Stimulated activated naive CD8-positive, alpha-beta T cell treated with anti-CD3 and anti-CD28 coated beads, Interleukin-15, amount 100 ng/mL, for 72 hours (primary cell): ENCODE measurements at regions not wholly inside any gene's neighbourhood (a gene's known extent, or its start where the extent isn't known, plus 50 kb on each side); places are given as distances from the start of the nearest gene placed in this dataset.
A peak's percentile ranks its signal among the peaks of the same experiment; 100 is the strongest.

Experiments used
- ATAC-seq: fragments of 150-1000 bp; cut with Tn5 transposase; 2 replicates; pipeline ENCODE4 v1.10.0; 2021; ENCODE audit warnings: mild to moderate bottlenecking, moderate library complexity
- DNase-seq, 2 donors: peaks; one replicate each; pipeline ENCODE4 v3.0.0; 2021 to 2022
- H3K27ac Mint-ChIP-seq, 2 donors: one replicate each; pipeline ENCODE4 v1.8.0; 2022; ENCODE audit warnings: mild to moderate bottlenecking in 2 of 2, mixed read lengths in 2 of 2, moderate library complexity in 2 of 2
- H3K27me3 Mint-ChIP-seq: one replicate; pipeline ENCODE4 v1.8.0; 2022; ENCODE audit warnings: mixed read lengths
- H3K4me1 Mint-ChIP-seq: one replicate; pipeline ENCODE4 v1.8.0; 2022; ENCODE audit warnings: mild to moderate bottlenecking, mixed read lengths
- H3K4me3 Mint-ChIP-seq, 2 donors: one replicate each; pipeline ENCODE4 v1.8.0; 2022; ENCODE audit warnings: mild to moderate bottlenecking in 2 of 2, mixed read lengths in 2 of 2, moderate library complexity in 1 of 2
- H3K9me3 Mint-ChIP-seq, 2 donors: one replicate each; pipeline ENCODE4 v1.8.0; 2022; ENCODE audit warnings: mixed read lengths in 2 of 2

DNA sequence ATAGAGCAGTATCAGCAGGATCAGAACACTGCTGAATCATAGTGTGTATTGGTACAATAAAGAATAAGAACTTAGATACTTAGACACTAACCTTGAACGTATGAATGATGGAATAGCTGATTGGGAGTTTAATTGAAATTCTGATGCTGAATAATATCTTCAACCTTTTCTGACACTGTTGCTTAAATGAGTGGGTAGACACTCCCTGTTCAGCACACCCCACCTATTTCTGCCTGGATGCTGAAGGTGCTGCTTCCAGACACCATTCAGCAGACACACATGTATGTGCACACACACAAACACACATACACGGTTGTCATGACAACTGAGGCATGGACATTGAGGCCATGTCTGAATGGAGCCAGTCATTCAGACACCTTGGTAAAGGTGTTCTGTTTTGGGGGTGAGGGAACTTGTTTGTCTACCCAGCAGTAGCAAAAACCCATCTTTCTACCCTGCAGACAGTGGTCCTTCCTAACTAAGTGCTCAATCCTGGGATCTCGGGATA, 54.3 kb downstream of the TMEM215 start:
- H3K4me1 Mint-ChIP-seq: no peaks in the 10 kb centered on the region
- DNase-seq (no peak), ATAC-seq (no peak)
- H3K27ac Mint-ChIP-seq: no peak overlapping the region
- peaks cover 6% of the 10 kb centered on the region for H3K27me3 Mint-ChIP-seq
- no peak overlapping the region for H3K4me3 Mint-ChIP-seq
- H3K9me3 Mint-ChIP-seq: no peaks in the 10 kb centered on the region

DNA sequence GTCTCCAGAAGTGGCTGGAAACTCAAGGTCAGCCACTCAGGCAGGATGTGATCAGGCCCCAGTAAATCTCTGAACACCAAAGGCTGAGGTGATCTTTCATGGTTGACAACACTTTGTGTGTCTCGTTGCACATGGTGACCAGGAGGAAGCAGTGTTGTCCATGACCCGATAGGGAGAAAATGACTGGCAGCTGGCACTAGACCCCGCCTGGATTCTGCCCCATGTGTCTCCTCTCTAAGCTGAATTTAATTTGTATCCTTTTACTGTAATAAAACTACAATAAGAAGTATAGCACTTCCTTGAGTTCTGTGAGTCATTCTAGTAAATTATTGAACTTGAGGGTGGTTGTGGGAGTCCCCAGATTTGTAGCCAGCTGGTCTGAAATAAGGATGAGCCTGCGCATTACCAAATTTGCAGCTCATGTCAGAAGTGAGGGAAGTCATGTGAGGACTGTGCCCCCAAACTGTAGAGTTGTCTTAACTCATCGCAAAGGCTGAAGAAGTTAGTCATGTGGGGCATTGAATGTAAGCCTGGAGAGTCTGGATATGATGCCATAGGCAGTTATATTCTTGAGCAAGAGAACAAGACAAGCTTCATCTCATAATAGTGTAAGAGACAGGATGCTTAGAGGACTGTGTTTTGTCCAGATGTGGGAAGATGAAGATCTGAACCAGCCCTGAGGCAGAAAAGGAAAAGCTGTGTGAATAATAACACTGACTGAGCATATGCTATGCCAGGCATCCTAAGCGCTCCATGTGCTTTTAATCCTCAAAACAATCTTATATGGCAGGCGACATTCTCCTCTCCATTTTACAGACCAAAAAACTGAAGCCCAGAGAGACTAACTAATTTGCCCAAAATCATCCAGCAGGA, 55.9 kb downstream of the TMEM215 start:
- Mint-ChIP-seq H3K27me3 (peaks cover 17% of the 10 kb centered on the region), H3K4me3 (no peak overlapping the region), H3K27ac (no peak overlapping the region), H3K4me1 (no peaks in the 10 kb centered on the region), H3K9me3 (no peaks in the 10 kb centered on the region)
- DNase-seq (no peak), ATAC-seq (no peak)

DNA sequence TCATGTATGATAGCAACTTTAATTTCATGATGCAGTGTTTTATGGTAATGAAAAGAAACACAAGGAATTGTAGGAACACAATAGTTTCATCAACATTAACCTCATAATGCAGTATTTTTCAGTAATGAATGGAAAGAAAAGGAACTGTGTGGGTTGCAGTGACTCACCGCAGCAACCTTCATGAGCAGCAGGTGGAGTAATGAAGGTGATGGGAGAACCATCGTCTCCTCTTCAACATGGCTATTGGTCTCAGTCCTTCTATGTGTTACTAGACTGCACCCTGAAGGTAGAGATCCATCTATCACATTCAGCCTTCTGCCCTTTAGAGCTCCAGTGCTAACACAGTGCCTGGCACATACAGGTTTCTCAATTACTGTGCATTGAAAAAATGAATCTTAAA, 58.0 kb downstream of the TMEM215 start:
- Mint-ChIP-seq H3K4me1 (no peaks in the 10 kb centered on the region), H3K27me3 (peaks cover 20% of the 10 kb centered on the region)
- no peak for DNase-seq

DNA sequence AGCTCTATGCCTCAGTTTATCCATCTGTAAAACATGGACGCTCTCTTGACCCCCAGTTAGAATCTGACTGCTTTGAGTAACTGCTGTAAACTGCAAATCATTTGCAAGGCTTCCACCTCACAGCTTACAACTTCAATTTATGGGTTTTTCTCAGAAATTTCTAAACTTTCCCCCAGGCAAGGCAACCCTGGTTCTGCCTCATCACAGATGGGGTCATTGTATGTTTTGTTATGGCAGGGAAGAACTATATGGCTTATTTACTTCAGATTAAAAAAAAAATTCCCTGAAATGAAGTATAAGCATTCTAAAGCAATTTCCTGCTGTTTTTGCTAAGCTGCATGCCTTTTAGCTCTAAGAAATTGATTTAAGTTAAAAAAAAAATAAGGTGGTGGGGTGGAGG, 60.0 kb downstream of the TMEM215 start:
- DNase-seq: no peak
- no peak overlapping the region for H3K27ac Mint-ChIP-seq
- no peaks in the 10 kb centered on the region for H3K4me1 Mint-ChIP-seq
- peaks cover 11 to 12% of the 10 kb centered on the region in 2 donors for H3K9me3 Mint-ChIP-seq
- H3K4me3 Mint-ChIP-seq: no peak overlapping the region
- peaks cover 25% of the 10 kb centered on the region for H3K27me3 Mint-ChIP-seq
- ATAC-seq: no peak

More for the DNA sequence above, 58.0 kb downstream of the TMEM215 start:
- no peak overlapping the region for H3K27ac Mint-ChIP-seq
- peaks cover 9 to 11% of the 10 kb centered on the region in 2 donors for H3K9me3 Mint-ChIP-seq
- ATAC-seq: no peak
- H3K4me3 Mint-ChIP-seq: no peak overlapping the region

DNA sequence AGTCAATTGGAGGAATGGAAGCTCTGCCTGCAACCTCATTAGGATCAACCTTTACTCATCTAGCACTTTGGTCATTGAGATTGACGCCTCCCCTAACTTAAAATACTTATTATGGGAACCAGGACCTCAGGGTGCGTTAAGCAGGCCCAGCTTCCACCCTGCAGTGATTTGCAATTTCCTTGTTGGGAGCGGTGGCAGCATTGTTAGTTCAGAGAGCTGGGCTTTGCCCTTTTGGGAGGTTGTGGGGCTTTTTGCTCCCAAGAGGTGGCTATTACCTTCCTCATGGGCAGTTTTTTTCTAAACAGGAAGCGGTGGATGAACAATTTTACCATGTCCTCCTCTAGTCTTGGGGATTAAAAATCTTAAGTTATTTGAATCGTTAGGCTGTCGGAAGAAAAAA, 60.9 kb downstream of the TMEM215 start:
- no peak for DNase-seq
- Mint-ChIP-seq H3K27me3 (peaks cover 32% of the 10 kb centered on the region), H3K4me3 (no peak overlapping the region)

DNA sequence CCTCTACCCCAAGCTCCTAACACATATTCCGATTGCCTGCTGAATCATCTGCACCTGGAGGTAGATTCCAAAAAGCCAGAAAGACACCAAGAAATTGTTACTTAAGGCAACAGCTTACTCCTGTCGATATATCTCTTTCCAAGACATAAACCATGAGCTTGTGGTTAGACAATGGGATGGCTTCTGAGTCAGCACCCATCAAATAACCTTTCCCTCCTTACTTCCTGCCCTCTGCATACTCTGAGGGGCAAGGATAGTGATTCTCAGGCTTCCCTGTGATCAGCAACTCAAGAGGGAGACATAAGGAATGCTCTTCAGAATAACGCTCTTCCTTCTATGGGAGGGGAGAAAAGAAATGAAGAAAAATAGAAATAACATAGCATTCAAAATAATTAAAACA, 70.9 kb downstream of the TMEM215 start:
- Mint-ChIP-seq H3K4me1 (no peaks in the 10 kb centered on the region), H3K27ac (no peak overlapping the region), H3K9me3 (no peaks in the 10 kb centered on the region), H3K27me3 (peaks cover 5% of the 10 kb centered on the region), H3K4me3 (no peak overlapping the region)
- no peak for ATAC-seq
- no peak for DNase-seq

More for the DNA sequence above, 60.9 kb downstream of the TMEM215 start:
- no peak for ATAC-seq
- Mint-ChIP-seq H3K4me1 (no peaks in the 10 kb centered on the region), H3K27ac (no peak overlapping the region), H3K9me3 (peaks cover 11 to 12% of the 10 kb centered on the region in 2 donors)

DNA sequence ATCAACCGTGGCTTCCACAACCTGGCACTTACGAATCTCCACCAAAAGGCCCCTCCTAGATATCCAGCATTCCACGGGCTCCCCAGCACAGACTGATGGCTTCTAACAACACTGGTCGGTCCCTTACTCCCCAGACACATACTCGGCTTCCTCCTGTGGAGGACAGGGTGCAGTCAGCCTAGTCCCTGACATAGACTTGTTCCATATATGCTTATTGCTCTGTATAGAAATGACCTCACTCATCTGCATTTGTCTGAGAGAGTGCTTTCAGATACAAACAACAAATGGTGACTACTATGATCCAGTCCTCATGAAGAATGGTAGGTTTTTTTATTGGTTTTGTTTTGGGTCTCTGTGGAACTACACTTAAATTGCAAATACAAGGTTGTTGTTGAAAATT, 72.4 kb downstream of the TMEM215 start:
- Mint-ChIP-seq H3K9me3 (no peaks in the 10 kb centered on the region), H3K4me1 (no peaks in the 10 kb centered on the region), H3K27ac (no peak overlapping the region), H3K27me3 (no peaks in the 10 kb centered on the region), H3K4me3 (no peak overlapping the region)
- no peak for DNase-seq
- ATAC-seq: no peak

DNA sequence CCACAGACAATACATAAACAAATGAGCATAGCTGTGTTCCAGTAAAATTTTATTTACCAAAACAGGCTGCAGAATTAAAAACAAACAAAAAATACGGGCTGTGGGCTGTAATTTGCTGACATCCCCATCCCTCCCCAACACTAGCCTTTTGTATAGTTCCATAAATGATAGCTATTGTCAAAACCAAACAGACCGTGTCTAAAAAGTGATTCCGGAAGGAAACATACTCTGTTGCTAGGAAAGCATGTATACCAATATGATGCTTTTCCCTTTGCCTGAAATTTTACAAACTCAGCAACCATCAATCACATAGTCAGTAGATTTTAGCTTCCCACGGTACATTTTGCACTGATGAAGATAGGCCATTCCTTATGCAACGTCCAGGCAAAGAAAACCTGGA, 80.0 kb downstream of the TMEM215 start:
- Mint-ChIP-seq H3K27ac (no peak overlapping the region), H3K27me3 (no peaks in the 10 kb centered on the region), H3K4me1 (peaks cover 5% of the 10 kb centered on the region), H3K9me3 (no peaks in the 10 kb centered on the region), H3K4me3 (no peak overlapping the region)
- DNase-seq: no peak
- ATAC-seq: no peak

DNA sequence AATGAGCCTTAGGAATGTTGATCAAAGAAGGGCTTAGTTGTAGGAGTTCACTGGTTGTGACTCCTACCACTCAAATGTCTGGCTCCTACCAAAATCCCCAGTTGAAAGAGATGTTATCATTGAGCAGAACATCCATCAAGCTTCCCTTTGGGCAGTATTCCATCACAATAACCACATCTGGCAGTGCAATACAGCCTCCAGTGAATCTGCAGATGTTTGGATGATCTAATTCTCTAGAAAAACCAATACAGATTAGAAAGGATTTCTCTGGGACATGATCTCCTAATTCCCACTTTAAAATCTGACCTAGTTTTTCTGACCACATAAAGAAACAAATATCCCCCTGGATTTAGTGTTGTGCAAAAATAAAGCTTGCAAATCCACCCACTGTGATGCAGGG, 81.6 kb downstream of the TMEM215 start:
- Mint-ChIP-seq H3K27ac (no peak overlapping the region), H3K4me3 (no peak overlapping the region), H3K9me3 (no peaks in the 10 kb centered on the region), H3K27me3 (no peaks in the 10 kb centered on the region), H3K4me1 (peaks cover 5% of the 10 kb centered on the region)
- ATAC-seq (no peak), DNase-seq (no peak)

DNA sequence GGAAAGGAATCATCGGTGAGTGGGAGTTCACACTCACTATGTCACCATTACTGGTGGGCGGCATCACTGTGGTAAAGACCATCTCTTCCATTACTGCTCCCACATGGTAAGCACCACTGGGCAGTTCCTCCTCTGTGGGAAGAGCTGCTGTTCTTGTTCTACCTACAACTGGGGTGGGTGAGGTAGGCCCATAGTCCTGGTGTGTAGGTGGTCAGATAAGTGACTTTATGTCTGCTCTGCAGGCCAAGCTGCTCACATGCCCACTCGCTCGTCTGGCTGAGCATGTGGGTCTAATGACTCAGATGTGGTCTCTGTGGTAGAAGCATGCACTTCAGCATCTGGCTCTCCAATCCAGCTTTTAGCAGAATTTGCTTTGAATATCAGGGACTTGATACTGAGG, 82.9 kb downstream of the TMEM215 start:
- no peaks in the 10 kb centered on the region for H3K9me3 Mint-ChIP-seq
- H3K27ac Mint-ChIP-seq: no peak overlapping the region
- DNase-seq (no peak), ATAC-seq (peak; percentile 66)
- peaks cover 5% of the 10 kb centered on the region for H3K4me1 Mint-ChIP-seq
- no peaks in the 10 kb centered on the region for H3K27me3 Mint-ChIP-seq
- H3K4me3 Mint-ChIP-seq: no peak overlapping the region

DNA sequence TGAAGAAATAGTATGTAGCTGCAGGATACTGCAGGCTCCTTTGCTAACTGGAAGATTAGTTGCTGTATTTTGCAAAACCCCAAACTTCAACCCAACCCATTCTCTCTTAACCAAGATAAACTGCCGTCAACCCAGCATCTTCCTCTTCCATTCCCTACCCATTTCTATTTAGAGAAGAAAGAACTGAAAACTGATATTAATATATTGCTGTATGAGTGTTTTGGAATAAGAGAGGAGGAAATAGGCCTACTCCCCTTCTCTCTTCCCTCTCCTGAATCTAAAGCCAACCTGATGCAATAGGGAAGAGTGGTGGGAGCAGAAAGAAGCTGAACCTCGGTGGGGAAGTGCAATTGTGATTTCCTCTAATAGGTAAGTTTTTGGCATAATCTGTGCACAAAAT, 83.7 kb downstream of the TMEM215 start:
- H3K27ac Mint-ChIP-seq: no peak overlapping the region
- H3K4me3 Mint-ChIP-seq: no peak overlapping the region
- H3K4me1 Mint-ChIP-seq: peaks cover 5% of the 10 kb centered on the region
- ATAC-seq (no peak), DNase-seq (no peak)
- H3K9me3 Mint-ChIP-seq: no peaks in the 10 kb centered on the region
- no peaks in the 10 kb centered on the region for H3K27me3 Mint-ChIP-seq

DNA sequence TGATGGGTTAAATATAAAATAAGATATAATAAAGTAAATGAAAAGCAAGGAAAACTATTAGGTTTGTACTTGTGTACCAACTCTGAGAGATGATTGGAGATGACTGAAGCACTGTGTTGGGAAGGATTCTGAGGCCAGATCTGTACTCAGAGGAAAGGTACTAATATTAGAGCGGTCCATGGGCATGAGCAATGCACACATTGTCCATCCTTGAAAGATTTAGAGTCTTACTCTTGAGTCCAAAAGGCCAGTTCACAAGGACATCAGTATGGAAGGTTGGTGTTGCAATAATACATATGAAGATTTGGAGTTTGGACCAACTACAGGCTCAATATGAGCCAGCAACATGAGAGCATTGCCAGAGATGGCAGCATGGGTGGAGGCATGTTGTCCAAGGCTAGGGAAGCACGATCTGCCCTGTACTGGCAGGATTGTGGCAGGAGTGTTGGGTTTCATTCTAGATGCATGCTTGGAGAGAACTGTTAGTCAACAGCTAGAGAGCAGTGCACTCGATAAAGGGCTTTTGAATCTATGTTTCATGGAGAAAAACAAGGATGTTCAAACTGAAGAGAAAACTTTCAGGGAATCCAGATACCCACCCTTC, 84.4 kb downstream of the TMEM215 start:
- Mint-ChIP-seq H3K27me3 (no peaks in the 10 kb centered on the region), H3K4me1 (peaks cover 5% of the 10 kb centered on the region), H3K9me3 (no peaks in the 10 kb centered on the region), H3K27ac (no peak overlapping the region), H3K4me3 (no peak overlapping the region)
- ATAC-seq (no peak), DNase-seq (no peak)

DNA sequence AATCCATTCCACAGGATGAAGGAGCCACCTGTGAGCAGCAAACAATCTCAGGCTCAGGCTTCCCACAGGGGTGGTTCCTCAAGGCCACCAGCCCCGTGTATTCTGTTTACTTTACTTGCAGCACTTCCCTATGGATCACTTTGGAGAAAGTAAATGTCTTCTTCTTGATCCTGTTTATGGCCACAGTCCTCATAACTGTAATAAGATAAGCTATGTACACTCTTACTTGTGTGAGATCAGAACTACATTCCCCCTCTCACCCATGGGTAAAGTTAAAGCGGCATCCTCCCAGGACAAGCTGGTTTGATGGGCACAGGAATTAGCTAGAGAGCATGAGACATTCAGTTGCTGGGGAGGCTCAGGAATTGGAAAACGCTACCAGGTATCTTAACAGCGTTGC, 86.1 kb downstream of the TMEM215 start:
- Mint-ChIP-seq H3K4me3 (no peak overlapping the region), H3K27me3 (no peaks in the 10 kb centered on the region), H3K4me1 (peaks cover 5% of the 10 kb centered on the region), H3K9me3 (no peaks in the 10 kb centered on the region), H3K27ac (no peak overlapping the region)
- DNase-seq: no peak
- ATAC-seq: no peak

DNA sequence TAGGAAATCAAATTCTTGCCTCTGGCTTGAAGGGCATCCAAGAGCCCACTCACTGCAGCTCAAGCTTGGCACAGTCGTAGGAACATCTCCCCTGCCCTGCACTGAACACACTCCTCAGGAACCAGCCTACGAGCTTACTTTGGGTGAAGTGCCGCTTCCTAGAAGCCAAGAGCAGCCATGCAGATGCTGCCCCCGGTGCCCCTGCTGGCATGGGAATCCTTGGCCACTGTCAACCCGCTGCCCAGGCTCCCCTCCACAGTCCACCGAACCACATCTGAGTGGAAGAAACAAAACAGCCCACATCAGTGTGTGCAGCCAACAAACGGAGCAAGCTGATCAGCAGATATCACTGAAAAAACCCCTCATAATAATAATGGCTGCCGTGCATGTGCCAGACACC, 89.8 kb downstream of the TMEM215 start:
- H3K27me3 Mint-ChIP-seq: no peaks in the 10 kb centered on the region
- DNase-seq: no peak
- no peak for ATAC-seq
- no peak overlapping the region for H3K27ac Mint-ChIP-seq
- H3K9me3 Mint-ChIP-seq: no peaks in the 10 kb centered on the region
- H3K4me3 Mint-ChIP-seq: no peak overlapping the region
- H3K4me1 Mint-ChIP-seq: no peaks in the 10 kb centered on the region

DNA sequence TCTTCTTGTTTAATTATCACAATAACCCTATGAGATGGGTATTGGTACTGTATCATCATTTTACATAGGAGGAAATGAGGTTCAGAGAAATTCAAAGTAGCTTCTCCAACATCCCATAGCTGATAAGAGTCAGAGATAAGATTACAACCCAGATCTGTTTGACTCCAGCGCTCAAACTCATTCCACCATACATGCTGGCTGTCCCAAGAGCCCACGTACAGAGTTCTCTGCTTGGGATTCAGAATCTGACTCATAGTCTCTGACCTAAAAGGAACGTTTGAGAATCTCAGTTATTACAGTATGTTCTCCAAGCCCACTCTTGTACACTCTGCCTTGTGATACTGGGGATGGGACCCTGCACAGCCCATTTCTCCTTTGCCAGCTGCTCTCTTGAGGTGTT, 90.2 kb downstream of the TMEM215 start:
- H3K4me1 Mint-ChIP-seq: no peaks in the 10 kb centered on the region
- no peak overlapping the region for H3K27ac Mint-ChIP-seq
- H3K27me3 Mint-ChIP-seq: no peaks in the 10 kb centered on the region
- no peak overlapping the region for H3K4me3 Mint-ChIP-seq
- no peaks in the 10 kb centered on the region for H3K9me3 Mint-ChIP-seq
- ATAC-seq (no peak), DNase-seq (no peak)

DNA sequence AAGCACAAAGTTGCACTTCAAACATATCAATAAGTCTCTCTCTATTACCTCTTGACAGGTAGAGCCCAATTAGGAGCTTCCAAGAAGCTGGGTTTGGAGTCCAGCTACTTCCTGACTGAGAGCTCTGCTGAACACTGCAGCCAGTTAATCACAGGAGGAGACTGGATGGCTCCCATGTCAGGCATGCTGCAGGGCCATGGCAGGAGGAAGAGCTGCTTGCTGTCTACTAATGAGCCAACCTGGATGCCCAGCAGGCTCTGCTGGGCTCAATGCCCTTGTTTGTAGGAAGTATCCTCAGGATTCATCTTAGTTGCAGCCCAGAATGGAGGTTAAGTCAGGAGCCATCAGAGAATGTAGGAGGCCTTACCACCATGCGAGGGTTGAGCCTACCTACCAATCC, 91.9 kb downstream of the TMEM215 start:
- no peak overlapping the region for H3K27ac Mint-ChIP-seq

More for the DNA sequence above, 91.9 kb downstream of the TMEM215 start:
- DNase-seq (no peak), ATAC-seq (no peak)
- Mint-ChIP-seq H3K27me3 (no peaks in the 10 kb centered on the region), H3K9me3 (no peaks in the 10 kb centered on the region), H3K4me1 (no peaks in the 10 kb centered on the region), H3K4me3 (no peak overlapping the region)
